ENCODE measurements at regions not wholly inside any gene's neighbourhood (a gene's known extent, or its start where the extent isn't known, plus 50 kb on each side); places are given as distances from the start of the nearest gene placed in this dataset.

- TF ChIP-seq POLR2AphosphoS5 (IDR thresholded peaks at IDR 0.05; ENCODE audit: borderline replicate concordance, low read depth, low read length) (no peak), EZH2 (IDR thresholded peaks at IDR 0.05) (no peak), FOXP2 (optimal IDR thresholded peaks at IDR 0.05; ENCODE audit: control extremely low read depth, extremely low read length, insufficient read depth) (no peak)
Measured at GRCh38 chr21:17435565-17436543, 77.0 kb upstream of the CXADR start.

Data from SK-N-MC (cell line).